ENCODE measurements at regions not wholly inside any gene's neighbourhood (a gene's known extent, or its start where the extent isn't known, plus 50 kb on each side); places are given as distances from the start of the nearest gene placed in this dataset.

GRCh38 chr11:127925475-127925874, 661.9 kb downstream of the ETS1 start:
- in situ Hi-C loops (cut with MboI; ENCODE audit: low sequenced_read_pairs), result no loop called here

- in situ Hi-C loops (cut with MboI; ENCODE audit: low sequenced_read_pairs), result no loop called here
Observed at GRCh38 chr11:127919206-127920000, 668.0 kb downstream of the ETS1 start.

DNA sequence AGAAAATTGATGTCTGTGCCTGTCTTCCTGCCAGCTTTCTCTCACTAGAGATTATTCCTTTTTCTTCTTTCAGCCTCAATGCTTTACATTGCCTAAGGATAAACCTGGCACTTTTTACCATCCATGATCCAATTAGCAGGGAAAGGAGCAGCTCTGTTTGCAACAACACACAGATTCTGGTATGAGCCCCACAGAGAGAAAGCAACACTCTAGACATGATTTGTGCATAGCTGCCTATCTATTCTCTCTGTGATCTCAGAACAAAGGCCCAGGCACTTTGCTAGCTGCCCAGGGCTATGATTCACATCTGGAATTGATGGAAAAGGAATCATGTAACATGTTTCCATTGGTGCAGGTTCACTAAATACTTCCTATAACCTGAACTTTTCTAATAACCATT, 685.0 kb downstream of the ETS1 start:
- in situ Hi-C loops (cut with MboI; ENCODE audit: low sequenced_read_pairs), result no loop called here

GRCh38 chr11:127898422-127899365, 688.7 kb downstream of the ETS1 start:
- in situ Hi-C loops (cut with MboI; ENCODE audit: low sequenced_read_pairs), result no loop called here

DNA sequence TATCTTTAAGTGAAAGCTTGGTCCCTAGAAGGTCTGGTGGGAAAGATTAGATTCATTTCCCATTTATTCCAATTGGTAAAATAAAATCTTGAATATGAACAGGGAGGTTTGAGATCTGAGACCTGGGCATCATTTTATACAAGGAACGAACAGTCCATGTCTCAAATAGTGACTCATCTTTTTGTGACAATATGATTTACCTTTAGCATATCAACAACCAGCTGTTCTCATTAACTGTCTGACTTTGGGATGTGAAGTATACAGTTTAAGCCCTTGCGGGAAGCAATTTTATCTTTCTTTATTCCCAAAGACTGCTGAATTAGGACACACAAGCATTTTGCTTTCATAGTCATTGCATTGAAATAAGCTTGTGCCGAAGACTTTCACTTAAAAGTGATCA, 691.6 kb downstream of the ETS1 start:
- in situ Hi-C loops (cut with MboI; ENCODE audit: low sequenced_read_pairs), result no loop called here

DNA sequence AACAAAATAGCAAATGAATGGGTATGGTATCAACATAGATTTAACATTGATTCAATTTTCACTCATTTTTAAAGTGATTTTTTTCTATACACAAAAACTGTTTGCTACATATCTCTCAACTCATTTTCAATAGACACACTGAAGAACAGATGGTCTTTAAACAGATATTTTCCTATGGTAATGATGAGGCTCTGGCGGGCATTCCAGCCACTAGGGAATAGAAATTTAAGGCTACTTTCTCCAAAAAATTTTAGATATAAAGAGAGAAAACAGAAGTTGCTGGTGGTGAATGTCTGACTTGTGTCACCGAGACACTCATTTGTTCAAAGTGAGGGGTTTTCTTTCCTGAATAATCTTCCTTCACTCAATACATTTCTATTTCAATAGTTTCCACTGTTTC, 693.0 kb downstream of the ETS1 start:
- in situ Hi-C loops (cut with MboI; ENCODE audit: low sequenced_read_pairs), result no loop called here

GRCh38 chr11:127890030-127890615, 697.2 kb downstream of the ETS1 start:
- in situ Hi-C loops (cut with MboI; ENCODE audit: low sequenced_read_pairs), result no loop called here

DNA sequence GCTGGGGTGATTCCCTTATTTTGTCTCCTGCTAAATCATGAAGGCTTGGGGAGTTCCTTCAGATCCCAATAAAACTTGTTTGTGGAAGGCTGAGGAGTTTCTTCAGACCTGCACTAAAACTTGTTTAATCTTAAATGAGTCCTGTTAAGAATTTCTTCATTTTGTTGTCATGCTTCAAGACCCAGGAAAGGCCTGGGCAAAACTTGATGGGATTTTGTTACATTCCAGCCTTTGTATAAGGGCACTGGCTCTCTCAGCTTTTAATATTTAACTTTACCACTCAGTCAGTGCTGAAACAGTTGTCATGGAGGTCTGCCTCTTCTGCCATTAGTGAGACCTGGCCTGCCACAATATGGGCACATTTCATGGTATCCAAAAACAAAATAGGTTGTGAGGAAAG, 699.0 kb downstream of the ETS1 start:
- in situ Hi-C loops (cut with MboI; ENCODE audit: low sequenced_read_pairs), result no loop called here

DNA sequence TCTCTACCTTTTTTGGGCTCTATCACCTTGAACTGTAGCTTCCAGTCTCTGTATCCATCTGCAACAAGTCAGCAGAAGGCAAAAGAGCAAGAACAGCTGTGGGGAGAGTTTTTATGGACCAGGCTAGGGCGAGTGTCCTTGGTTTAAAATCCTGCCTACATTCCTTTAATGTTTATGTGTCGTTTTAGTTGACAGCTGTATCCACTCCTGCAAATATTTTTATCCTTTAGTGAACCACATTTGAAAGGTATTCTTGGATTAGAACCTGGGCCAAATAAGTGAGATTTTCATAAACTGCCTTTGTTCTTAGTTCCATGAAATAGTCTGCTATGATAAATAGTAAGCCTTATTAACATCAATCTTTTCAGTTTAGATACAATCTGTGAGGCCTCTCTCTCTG, 712.2 kb downstream of the ETS1 start:
- in situ Hi-C loops (cut with MboI; ENCODE audit: low sequenced_read_pairs), result no loop called here

- in situ Hi-C loops (cut with MboI; ENCODE audit: low sequenced_read_pairs), result no loop called here
Observed at GRCh38 chr11:127873478-127873877, 713.9 kb downstream of the ETS1 start.

GRCh38 chr11:127866109-127866508, 721.2 kb downstream of the ETS1 start:
- in situ Hi-C loops (cut with MboI; ENCODE audit: low sequenced_read_pairs), result no loop called here

GRCh38 chr11:127864861-127865260, 722.5 kb downstream of the ETS1 start:
- in situ Hi-C loops (cut with MboI; ENCODE audit: low sequenced_read_pairs), result no loop called here

DNA sequence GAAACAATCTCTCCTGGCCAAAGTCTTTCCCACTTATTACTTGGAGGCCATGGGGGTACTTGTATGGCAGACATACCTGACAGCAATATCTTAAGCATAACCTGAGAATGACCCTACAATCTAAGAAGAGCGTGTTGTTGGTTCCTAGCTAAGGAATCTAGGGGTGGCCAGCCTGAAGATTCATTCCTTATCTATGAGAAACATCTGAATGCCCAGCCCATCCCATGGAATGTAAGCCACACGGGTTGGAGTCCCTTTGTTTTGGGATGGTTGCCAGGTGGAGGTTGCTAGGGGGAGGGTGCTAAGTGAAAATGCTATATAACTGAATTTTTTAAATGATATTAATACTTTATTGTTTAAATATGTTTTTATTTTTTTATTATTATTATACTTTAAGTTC, 725.0 kb downstream of the ETS1 start:
- in situ Hi-C loops (cut with MboI; ENCODE audit: low sequenced_read_pairs), result no loop called here

- in situ Hi-C loops (cut with MboI; ENCODE audit: low sequenced_read_pairs), result no loop called here
Observed at GRCh38 chr11:127859941-127860354, 727.4 kb downstream of the ETS1 start.

- in situ Hi-C loops (cut with MboI; ENCODE audit: low sequenced_read_pairs), result no loop called here
Observed at GRCh38 chr11:127844876-127845275, 742.5 kb downstream of the ETS1 start.

DNA sequence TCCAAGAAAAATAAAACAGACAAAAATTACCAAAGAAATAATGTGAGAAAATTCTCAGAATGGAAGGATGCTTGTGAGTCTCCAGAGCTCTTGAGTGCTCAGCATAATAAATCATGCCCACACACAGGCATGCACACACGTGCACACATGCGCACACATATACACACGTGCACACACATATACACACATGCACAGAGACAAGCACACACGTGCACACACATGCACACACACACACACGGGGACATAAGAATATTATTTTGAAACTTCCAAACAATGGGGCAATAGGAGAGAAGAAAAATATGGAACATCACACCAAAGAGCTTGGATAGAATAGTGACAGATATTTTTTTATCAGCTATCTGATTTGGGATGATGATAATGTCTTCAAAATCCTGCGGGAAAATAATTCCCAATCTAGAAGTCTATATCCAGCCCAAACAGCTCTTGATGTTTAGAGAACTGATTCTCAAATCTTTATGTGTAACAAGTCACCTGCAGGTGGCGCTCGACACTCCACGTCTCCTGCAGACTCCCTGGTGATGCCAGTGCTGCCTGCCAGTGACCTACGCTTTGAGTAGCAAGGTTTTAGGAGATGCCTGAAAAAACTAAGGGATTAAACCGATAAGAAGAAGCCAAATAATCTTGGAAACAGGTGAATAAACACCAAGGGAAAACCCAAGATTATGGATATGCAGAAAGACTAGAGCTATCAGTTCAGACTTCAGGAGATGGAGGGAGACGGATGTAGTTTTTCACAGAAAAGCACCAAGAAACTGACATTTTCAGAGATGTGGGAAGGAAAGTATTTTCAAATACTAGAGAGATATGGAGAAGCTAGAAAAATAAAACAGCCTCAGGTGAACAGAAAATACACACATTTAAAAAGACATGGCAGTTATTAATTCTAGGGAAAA, 743.6 kb downstream of the ETS1 start:
- in situ Hi-C loops (cut with MboI; ENCODE audit: low sequenced_read_pairs), result no loop called here

DNA sequence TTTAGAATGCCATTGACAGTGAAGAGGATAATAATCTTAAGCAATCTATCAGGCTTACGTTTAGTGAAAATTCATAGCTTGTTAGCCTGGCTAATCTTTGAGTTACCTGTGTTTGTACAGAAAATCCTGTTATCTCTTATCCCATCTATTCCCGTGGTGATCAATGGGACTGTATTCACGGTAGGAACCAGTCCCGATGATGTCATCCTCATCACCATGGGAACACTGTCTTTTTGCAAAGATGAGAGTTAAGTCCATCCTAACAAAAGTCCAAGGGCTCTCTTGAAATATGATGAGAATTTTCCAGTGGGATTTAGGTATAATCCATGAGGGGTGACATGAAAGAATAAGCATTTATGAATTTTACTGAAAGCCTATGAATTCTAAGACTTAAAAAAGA, 762.2 kb downstream of the ETS1 start:
- in situ Hi-C loops (cut with MboI; ENCODE audit: low sequenced_read_pairs), result no loop called here

- in situ Hi-C loops (cut with MboI; ENCODE audit: low sequenced_read_pairs), result no loop called here
Observed at GRCh38 chr11:127818625-127819024, 768.7 kb downstream of the ETS1 start.

DNA sequence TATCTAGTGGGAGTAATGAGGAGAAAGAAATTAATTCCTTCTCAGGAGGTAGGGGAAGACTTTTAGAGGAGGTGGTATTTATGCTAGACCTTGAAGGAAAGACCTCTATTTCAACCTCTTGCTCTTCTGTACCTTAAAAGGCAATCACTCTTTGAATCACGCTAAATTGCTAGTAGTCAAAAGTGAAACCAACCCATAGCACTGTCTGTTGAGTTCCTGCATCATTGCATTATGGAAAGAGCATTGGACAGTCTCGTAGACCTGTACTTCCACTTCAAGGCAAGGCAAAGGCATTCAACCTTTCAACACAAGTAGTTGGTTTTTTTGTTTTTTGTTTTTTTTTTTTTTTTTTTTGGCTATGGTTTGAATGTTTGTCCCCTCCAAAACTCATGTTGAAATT, 770.4 kb downstream of the ETS1 start:
- in situ Hi-C loops (cut with MboI; ENCODE audit: low sequenced_read_pairs), result no loop called here

DNA sequence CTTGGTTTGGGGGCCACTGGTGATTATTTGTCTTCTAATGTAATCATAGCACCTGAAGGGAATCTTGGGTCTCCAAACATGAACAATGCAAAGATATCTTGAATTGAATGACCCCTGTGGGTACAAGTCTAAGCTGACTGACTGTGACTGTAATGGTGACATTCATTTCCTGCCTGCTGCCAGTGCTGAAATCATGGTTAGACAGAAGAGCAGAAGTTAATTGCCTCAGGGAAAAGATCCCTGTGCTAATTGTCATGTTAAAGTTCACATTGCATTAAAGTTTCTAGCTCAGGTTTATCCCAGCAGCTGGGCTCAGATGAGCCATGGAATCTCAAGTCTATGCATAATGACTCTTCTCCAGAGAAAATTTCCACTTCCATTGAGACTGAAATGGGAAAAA, 772.0 kb downstream of the ETS1 start:
- in situ Hi-C loops (cut with MboI; ENCODE audit: low sequenced_read_pairs), result no loop called here

- in situ Hi-C loops (cut with MboI; ENCODE audit: low sequenced_read_pairs), result no loop called here
Observed at GRCh38 chr11:127806501-127806900, 780.9 kb downstream of the ETS1 start.

Data from HL-60/S4 (cell line).